H4 (cell line): ENCODE measurements at regions not wholly inside any gene's neighbourhood (a gene's known extent, or its start where the extent isn't known, plus 50 kb on each side); places are given as distances from the start of the nearest gene placed in this dataset.

ENCODE experiments used
- DNase-seq: peaks from one replicate; pipeline ENCODE4 v3.0.0-alpha.2; 2015; ENCODE audit warnings: low spot score

DNA sequence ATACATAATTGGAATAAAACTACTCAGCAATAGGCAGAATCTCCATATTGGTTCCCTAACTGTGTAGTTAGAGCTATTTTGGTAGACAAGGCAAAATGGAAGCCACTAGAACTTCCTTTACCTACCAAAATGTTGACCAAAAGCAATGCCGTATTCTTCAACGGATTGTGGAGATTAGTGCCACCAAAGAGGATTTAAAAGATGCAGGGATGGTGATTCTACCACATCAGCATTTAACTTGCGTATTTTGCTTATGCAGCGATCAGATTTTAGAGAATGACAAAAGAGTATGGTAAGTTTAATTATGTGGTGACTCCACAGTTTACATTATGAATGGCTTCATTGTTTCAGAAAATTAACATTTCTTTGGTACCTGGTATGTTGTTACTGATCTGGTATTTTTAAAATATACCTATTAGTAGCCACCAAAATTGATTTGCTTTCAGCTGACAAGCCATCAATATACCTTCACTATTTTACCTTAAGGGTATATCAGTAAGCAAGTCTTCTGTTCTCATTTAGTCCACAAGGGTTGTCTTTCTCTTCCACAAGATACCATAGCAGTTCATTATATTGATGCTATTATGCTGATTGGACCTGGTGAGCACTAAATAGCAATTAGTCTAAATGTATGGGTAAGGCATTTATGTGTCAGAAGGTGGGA is 1910.7 kb upstream of the PRR20A start:
- DNase-seq, result no peak

DNA sequence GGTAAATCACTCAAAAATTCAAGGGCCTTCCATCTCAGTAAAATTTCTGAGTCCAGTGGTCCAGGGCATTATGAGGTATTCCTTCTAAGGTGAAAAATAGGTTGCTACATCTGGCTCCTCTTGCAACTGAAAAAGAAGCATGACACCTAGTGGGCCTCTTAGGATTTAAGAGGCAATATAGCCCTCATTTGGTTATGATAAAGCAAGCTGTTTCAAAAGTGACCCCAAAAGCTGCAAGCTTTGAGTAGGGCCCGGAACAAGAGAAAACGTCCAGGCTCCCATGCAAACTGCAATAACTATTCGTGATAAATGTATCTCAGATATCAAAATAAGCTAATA is 1910.2 kb upstream of the PRR20A start:
- DNase-seq, result no peak

DNA sequence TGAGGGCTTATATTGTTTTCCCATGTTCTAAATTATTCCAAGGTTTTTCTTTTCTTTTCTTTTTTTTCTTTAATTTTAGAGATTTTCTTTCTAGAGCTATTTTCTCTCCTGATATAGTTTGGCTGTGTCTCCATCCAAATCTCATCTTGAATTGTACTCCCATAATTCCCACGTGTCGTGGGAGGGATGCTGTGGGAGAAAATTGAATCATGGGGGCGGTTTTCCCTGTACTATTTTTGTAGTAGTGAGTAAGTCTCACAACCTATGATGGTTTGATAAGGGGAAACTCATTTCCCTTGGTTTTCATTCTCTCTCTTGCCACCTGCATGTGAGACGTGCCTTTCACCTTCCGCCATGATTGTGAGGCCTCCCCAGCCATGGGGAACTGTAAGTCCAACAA is 1906.4 kb upstream of the PRR20A start:
- DNase-seq, result no peak

DNA sequence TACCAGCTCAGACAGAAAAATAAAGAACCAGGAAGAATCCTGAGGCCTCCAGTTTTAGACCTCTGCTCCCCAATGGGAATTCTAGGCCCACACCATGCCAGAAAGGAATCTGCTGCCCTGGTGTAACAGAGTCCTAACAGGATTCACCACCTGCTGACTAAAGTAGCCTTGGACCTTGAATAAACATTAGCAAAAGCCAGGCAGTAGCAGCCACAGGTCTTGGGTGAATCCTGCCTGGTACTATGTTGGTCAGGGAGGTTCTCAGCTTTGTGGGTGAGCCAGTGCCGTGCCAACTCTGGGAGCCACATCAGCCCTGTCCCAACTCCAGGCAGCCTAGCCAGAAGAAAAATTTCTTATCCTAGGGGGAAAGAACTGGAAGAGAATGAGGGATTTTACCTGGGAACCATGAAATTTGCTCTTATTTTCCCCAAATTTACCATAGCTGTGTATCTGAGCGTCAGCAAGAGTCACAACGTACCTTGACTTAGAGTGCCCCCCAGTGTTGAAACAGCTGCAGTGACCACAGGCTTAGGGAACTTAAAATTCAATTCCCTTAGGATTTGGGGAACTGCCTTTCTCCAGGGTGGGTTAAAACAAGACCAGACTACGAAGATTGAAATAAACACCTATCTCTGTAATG is 1895.6 kb upstream of the PRR20A start:
- DNase-seq, result no peak

DNA sequence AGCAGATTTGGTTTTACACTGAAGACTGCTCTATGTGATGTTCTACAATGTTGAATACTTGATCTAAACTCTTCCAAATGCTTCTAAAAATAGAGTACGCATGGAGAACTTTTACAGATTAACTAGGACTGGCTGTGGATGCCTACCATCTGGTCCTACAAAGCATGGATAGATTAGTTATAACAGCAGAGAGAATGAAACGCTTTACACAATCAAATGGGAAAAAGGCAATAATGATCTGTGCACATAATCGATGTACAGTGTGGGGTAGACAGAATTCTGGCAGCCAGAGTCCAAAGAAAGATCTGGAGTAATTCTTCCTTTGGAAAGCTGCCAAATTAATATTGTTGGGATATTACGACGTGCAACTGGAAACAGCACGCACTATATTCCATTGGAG is 1885.5 kb upstream of the PRR20A start:
- DNase-seq, result no peak

DNA sequence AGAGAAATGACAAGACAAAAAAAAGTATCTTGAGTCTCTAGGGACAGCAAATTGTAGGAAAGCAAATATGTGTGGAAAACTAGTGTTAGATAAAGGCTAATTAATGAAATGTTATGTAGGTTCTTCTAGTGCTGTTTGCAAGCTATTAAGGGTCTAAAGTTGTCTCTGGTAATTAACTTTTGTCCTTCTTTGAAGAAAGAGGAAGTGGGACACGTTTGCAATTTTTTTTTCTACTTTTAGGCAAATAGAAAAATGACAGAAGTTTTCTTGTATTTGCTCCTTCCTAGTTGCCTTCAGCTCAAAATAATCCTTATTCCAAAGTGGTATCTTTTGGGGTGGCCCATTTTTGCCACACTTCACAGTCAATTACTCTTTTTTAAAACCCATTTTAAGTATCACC is 1877.7 kb upstream of the PRR20A start:
- no peak for DNase-seq

DNA sequence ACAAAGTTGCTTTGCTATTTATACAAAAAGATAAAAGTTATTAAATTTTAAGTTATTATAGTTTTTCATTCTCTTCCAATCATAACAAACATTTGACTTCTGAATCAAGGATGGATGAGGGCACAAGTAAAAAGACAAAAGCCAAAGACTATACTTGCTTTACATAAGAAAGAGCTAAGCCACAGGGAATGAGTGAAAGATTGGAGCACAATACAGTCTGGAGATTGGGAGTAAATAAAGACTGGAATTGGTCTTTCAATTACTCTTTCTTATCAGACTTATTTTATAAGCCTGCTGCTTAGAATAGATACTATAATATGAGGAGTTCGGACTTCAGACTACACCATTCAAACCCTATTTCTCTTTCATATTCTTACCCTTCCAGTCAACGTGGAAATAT is 1874.1 kb upstream of the PRR20A start:
- DNase-seq, result no peak

DNA sequence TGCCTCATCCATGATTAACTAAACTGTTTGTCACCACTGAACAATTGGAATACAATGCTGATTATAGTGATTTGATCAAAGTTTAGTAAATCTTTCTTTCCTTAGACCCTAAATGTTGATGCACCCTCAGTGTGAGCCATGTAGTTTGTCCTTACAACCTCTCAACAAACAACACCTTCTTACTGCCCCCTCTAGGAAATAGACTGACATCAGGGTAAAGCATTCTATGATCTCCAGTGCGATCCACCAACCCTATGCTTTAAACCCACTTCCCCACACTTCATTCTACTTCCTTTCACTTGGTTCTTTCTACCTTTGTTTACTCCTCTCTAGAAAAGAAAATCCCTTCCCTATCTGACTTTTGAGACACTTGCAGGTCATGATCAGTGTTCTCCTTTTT is 1842.5 kb upstream of the PRR20A start:
- DNase-seq, result no peak

DNA sequence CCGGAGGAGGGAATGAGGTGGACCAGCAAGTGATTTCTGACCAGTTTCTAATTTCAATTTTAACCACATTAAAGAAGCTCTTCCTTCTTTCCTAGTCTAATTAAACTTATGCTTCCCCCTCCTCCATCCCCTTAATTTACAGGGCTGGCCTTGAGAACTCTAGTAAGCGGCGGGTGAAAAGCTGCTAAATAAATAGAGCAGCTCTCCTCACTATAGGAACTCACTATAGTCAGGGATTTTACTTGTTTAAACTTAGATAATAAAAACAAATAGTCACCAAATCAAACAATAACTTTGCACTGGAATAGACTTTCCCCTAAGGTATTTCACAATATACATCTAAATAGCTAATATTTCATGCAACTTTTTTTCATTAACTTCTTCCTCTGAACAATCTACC is 1838.2 kb upstream of the PRR20A start:
- DNase-seq, result no peak

DNA sequence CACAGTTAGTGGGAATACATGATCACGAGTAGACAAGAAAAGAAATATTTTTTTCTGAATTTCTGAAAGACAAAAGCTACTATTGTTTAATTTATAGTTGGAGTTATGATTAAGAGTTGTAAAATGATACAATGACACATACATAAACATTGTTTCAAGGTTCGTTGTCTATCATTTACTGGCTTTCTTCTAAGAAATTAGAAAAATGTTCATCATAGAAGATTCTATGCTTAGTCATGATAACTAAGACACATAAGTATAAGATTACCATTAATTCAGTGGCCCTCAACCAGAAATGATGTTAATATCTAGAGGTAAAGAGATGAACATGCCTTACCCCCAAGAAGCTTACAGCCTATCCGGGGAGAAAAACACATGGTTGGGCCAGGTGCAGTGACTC is 1832.8 kb upstream of the PRR20A start:
- DNase-seq, result peak; percentile 5

DNA sequence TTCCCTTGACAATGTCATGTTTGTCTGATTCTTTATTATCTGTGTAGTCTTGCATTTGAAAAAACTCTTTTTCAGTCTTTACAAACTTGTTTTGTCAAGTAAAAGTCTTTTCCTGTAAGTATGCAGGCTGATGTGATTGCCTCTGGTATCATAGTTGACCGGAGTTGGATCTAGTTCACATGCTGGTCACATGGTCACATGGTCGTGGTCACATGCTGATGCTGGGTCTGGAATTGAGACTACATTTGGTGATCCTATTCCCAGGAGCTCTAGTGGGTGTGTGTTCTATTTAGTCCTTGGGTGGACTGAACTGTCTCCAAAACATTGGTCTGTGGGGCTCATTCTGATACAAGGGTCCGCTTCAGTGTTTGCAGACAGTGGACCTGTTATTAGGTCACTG is 1798.8 kb upstream of the PRR20A start:
- no peak for DNase-seq

DNA sequence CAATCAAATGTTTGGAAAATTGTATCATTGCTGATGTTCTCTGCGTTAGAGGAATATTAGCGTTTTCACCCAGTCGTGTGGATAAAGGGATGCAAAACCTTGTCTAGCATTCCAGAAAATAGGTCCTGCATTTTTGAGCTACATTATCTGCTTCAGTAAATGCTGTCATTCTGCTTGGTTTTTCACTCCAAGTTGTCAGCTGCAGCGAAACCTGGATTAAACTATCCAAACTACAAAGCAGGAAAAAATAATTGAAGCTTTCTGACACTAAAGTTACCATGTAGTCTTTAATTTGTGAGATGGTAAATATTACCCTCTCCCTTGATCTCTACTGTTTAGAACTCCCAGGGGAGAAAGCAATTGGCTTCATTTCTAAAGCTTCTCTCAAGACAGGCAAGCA is 1795.5 kb upstream of the PRR20A start:
- no peak for DNase-seq

DNA sequence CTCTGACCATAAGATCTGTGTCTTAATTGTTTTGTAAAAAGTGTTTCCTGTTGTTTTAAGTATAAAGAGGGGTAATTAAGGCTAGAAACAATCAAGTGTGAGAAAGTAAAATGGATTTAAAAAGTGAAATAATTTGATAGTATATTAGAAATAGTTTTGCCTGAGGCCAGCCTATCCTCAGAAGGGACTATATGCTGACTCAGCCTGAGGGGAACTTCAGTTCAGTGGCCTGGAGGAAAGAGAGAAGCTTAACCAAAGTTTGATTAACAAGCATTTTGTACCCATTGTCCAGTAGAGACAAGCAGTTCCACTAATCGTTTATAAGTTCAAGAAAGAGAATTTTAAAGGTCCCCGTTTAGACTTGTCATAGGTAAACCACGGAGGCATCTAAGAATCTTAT is 1793.2 kb upstream of the PRR20A start:
- DNase-seq, result no peak

DNA sequence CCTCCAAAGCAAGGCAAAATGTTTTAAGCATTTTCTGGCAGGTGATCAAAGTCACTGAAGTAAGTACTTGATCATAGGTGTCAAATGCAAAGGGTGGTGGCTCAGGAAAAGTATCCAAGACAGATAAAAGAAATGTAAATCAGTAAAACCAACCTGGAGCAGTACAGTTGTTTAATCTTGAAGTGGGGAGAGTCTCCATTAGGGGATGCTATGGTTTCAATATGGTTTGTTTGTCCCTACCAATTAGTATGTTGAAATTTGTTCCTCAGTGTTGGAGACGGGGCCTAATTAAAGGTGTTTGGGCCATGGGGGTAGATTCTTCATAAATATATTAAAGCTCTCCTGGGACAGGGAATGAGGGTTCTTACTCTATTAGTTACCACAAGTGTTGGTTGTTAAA is 1781.7 kb upstream of the PRR20A start:
- no peak for DNase-seq

DNA sequence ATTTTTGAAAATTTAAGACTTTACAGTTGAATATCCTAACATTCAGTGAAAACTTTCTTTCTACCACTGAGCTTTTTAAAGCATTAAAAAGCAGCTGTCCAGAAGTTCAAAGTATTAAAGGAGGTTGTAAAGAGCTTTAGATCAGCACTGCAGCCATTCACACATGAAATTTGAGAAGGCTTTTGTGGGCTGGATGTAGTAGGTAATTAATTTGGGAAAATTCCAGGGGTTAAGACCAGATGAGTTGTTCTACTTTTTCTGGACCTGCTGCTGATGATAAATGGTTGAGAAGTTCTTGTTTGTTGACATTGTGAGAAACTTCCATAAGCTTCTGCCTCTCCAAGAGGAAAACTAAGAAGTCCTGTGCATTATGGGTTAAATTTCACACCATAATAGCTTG is 1779.6 kb upstream of the PRR20A start:
- peak; percentile 9 for DNase-seq

DNA sequence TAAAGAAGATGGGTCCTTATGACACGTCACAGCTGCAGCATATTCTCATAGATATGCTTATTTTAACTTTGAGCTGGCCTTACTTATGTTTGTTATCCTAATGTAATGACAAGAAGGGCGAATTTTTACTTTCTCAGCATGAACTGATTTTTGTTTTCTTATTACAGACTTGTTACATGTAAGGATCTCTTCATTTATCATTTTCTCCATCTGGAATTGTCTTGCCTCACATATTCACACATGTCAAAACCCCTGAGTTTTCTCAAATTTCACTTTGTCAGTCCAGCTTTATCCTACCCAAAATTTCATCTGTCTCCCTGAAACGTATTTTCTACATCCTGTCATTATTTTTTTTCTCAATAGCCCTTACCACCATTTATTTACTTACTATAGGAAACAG is 1774.0 kb upstream of the PRR20A start:
- no peak for DNase-seq

DNA sequence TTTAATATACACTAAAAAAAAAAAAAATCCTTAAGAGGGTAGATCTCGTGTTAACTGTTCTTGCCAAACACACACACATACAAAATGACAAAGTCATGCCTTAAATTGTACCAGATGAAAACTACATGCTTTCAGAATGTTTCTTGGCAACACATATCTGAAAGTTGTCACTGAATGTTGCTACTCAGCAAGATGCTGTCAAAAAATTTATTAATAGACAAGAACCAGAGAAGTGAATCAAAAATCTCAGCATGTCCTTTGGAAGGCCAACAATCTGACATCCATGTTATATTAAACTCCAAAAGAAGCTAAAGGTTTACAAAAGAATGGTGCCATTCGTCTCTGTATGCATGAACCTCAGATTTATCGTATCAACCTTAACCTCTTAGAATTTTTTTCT is 1746.2 kb upstream of the PRR20A start:
- DNase-seq, result no peak

DNA sequence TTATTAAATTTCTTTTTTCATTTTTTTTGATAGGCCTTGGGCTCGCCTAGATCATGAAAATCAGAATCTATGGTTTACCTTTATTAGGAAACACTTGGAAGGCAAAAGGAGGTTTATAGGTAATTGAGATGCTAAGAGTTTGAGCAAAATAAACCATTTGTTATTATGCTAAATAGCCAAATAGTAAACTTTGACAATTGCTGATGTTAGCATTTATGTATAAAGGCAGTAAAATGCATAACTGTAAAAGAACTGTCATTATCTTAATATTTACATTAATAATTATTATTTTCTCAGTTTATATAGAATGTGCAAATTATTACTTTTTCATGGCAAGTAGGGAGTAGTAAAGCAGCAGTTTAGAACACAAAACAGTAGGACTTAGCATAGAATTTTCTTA is 1737.8 kb upstream of the PRR20A start:
- no peak for DNase-seq

DNA sequence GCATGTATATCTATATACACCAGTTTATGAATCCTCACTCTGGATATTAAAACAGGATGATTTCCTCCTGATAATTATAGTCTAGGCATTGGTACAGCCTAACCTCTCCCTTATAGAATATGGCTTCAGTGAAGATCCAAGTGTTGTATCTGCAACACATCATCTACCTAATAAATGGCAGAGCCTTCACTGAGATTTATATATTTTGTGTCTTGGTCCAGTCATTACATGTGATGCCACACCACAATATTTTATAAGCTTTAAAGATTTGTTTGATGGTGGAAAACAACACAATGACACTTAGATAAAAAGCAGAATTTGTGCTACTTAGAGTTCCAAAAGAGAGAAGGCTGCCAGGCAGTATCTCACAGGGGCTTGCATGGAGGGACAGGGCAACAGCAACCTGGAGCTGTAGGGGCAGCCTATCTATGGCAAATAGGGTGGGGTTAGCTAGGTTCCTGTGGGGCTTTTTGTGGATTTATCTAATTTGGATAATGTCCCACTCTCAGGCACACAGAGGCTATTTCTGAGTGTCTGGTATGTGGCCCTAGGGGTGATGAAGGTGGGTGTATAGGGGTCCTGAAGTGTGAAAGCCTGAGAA is 1736.7 kb upstream of the PRR20A start:
- DNase-seq, result no peak

DNA sequence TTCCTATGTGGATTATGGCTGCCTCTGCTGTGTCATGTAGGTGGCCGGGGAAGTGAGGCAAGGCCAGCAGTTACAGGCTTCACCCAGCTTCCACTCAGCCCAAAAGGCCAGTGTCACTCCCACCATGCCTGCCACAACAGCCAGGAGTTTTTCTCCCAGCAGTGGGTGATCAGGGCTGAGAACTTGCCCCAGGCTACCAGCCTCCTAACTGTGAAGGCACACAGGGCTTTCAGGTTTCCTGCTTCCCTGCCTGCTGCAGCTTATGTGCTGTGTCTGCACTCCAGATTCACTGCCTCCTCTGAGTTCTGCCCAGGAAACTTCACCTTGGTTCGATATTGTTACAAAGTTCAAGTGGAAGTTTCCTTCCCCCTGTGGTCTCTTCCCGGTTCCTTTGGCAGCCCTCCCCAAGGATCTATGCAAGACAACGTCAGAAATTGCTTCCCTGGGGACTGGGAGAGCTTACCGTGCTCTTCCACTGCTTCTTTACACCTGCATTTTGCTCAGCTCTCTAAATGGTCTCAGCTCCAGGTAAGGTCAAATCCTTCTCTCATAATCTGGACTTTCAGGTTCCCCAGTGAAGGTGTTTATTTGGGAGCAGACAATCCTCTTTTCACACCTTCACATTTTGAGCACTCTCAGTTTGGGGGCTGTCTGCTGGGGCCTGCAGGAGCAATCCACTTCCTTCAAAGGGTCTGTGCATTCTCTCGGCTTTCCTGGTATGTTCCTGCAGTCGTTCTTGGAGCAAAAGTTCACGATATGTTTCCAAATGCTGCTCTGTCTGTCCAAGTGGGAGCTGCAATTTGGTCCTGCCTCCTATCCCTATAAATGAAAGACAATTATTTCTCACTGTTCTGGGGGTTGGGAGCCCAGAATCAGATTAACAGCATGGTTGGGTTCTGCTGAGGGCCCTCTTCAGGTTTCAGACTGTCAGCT is 1730.1 kb upstream of the PRR20A start:
- no peak for DNase-seq

DNA sequence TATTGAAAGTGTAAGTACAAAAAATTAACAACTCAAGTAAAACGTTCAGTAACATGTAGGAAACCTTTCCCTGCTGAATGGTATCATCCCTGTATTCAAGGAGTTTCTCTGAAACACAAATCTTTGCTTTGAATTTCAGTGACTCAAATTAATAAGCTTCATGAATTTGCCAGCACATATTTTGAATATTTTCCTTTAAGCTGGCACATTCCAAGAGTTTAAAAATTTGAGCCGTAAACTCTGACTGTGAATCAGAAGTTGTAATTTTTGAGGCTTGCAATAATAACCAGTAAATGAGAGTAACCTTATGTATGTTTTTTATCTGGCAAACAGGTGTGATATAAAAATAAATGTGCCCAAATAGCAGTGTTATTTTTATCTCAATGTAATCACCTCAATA is 1722.6 kb upstream of the PRR20A start:
- no peak for DNase-seq

DNA sequence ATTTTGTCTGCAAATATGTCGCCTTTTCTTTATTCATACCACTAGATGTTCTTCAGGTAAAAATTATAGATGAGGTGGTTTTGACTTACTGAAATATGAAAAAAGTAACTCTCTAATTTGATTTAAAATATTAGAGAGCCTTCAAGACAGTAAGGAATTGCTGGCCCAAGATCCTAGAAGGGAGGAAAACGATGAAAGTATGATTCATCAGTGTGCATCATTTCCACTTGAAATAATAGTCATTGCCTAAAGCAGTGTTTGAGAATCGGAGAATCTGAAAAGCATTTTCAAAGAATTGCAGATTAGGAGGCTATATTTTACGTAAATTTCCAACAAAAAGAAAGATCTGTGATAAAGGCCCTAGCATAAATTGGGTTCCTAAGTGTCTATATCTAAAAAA is 1707.9 kb upstream of the PRR20A start:
- no peak for DNase-seq

DNA sequence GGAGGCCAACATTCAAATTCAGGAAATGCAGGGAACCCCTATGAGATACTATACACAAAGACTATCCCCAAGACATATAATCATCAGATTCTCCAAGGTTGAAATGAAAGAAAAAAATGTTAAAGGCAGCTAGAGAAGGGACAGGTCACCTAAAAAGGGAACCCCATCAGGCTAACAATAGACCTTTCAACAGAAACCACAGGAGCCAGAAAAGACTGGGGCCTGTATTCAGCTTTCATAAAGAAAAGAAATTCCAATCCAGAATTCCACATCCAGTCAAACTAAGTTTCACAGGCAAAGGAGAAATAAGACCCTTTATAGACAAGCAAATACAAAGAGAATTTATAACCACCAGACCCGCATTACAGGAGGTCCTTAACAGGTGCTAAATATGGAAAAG is 1703.6 kb upstream of the PRR20A start:
- DNase-seq, result no peak
